ENCODE measurements at regions not wholly inside any gene's neighbourhood (a gene's known extent, or its start where the extent isn't known, plus 50 kb on each side); places are given as distances from the start of the nearest gene placed in this dataset.
A peak's percentile ranks its signal among the peaks of the same experiment; 100 is the strongest.
"Not testable (repeated sequence)": the region's sequence is repeated elsewhere in the genome, so short reads cannot be mapped to it uniquely, and the experiment has no call there.

DNA sequence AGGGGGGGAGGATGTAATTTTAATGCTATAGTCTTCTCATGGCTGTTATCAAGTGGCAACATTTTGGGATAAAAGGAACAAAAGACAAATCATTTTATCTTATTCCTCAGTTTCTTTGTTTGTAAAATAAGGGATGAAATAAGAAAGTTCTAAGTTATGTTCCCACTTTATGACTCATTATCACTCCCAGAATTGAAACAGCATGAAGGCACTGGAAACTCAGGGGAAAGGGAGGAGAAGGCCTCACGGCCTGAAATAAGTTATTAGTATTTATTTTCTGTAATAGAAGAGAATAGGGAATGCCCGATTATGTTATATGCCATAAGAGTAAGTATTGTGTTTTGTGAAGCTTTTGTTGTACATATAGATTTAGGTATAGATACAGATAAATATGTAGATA, 85.0 kb upstream of the NAMPT start:
- H3K4me1 ChIP-seq (ENCODE audit: low read length): no peaks in the 10 kb centered on the region
- H3K79me2 ChIP-seq (ENCODE audit: low read length): no peaks in the 10 kb centered on the region
- H3K27ac ChIP-seq (ENCODE audit: low read length): no peak overlapping the region
- no peak overlapping the region for H3K4me3 ChIP-seq (ENCODE audit: low read length)
- H3K9me2 ChIP-seq (replicated peaks; ENCODE audit: insufficient read depth, low read length): no peaks in the 10 kb centered on the region
- H3K9me3 ChIP-seq (ENCODE audit: low read length): no peaks in the 10 kb centered on the region
- H3K27me3 ChIP-seq (ENCODE audit: low read length): no peaks in the 10 kb centered on the region
- H4K20me1 ChIP-seq (ENCODE audit: insufficient read depth, low read depth, low read length): no peaks in the 10 kb centered on the region
- no peak overlapping the region for H3K9ac ChIP-seq (ENCODE audit: low read length)
- no peaks in the 10 kb centered on the region for H3K36me3 ChIP-seq (ENCODE audit: insufficient read depth, low read length)
- no peak overlapping the region for H2AFZ ChIP-seq (ENCODE audit: low read length)
- H3K4me2 ChIP-seq (ENCODE audit: low read depth, low read length, poor library complexity, severe bottlenecking): no peak overlapping the region
- DNase-seq: peak; percentile 9

GRCh38 chr7:106369352-106369751, 84.6 kb upstream of the NAMPT start:
- Histone ChIP-seq H3K4me3 (ENCODE audit: low read length) (no peak overlapping the region), H3K4me2 (ENCODE audit: low read depth, low read length, poor library complexity, severe bottlenecking) (no peak overlapping the region), H2AFZ (ENCODE audit: low read length) (no peak overlapping the region), H3K9me3 (ENCODE audit: low read length) (no peaks in the 10 kb centered on the region), H3K27me3 (ENCODE audit: low read length) (no peaks in the 10 kb centered on the region), H4K20me1 (ENCODE audit: insufficient read depth, low read depth, low read length) (no peaks in the 10 kb centered on the region), H3K27ac (ENCODE audit: low read length) (no peak overlapping the region), H3K36me3 (ENCODE audit: insufficient read depth, low read length) (no peaks in the 10 kb centered on the region), H3K79me2 (ENCODE audit: low read length) (no peaks in the 10 kb centered on the region), H3K9ac (ENCODE audit: low read length) (no peak overlapping the region), H3K9me2 (replicated peaks; ENCODE audit: insufficient read depth, low read length) (no peaks in the 10 kb centered on the region), H3K4me1 (ENCODE audit: low read length) (no peaks in the 10 kb centered on the region)
- DNase-seq: peak; percentile 17

GRCh38 chr7:106367664-106368063, 82.9 kb upstream of the NAMPT start:
- no peak overlapping the region for H3K27ac ChIP-seq (ENCODE audit: low read length)
- no peak overlapping the region for H3K9ac ChIP-seq (ENCODE audit: low read length)
- no peak overlapping the region for H3K4me2 ChIP-seq (ENCODE audit: low read depth, low read length, poor library complexity, severe bottlenecking)
- H3K79me2 ChIP-seq (ENCODE audit: low read length): no peaks in the 10 kb centered on the region
- no peaks in the 10 kb centered on the region for H3K9me3 ChIP-seq (ENCODE audit: low read length)
- H3K4me3 ChIP-seq (ENCODE audit: low read length): no peak overlapping the region
- H3K36me3 ChIP-seq (ENCODE audit: insufficient read depth, low read length): no peaks in the 10 kb centered on the region
- no peaks in the 10 kb centered on the region for H4K20me1 ChIP-seq (ENCODE audit: insufficient read depth, low read depth, low read length)
- H3K9me2 ChIP-seq (replicated peaks; ENCODE audit: insufficient read depth, low read length): no peaks in the 10 kb centered on the region
- H2AFZ ChIP-seq (ENCODE audit: low read length): no peak overlapping the region
- DNase-seq: peak; percentile 6
- no peaks in the 10 kb centered on the region for H3K4me1 ChIP-seq (ENCODE audit: low read length)
- no peaks in the 10 kb centered on the region for H3K27me3 ChIP-seq (ENCODE audit: low read length)

DNA sequence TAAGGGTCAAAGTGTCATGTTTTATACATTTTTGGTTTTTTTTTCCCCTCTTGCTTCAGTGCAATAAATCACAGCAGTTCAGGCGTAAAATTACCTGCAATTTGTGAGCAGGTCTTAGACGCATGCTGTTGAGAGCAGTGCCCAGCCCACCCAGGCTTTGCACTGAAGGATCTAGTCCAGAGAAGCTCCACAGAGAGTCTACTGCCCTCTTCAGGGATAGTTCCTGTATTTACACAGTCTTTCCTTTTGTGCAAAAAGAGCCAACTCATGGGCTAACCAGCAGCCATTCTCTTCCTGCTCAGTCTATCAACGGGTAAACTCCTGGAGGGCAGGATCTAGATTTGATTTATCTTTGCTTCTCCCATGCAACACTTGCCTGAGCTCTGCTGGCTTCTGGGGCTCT, 82.2 kb upstream of the NAMPT start:
- Histone ChIP-seq H3K36me3 (ENCODE audit: insufficient read depth, low read length) (no peaks in the 10 kb centered on the region), H2AFZ (ENCODE audit: low read length) (no peak overlapping the region), H3K4me2 (ENCODE audit: low read depth, low read length, poor library complexity, severe bottlenecking) (no peak overlapping the region), H3K9me3 (ENCODE audit: low read length) (no peaks in the 10 kb centered on the region), H3K4me3 (ENCODE audit: low read length) (no peak overlapping the region), H4K20me1 (ENCODE audit: insufficient read depth, low read depth, low read length) (no peaks in the 10 kb centered on the region), H3K27ac (ENCODE audit: low read length) (no peak overlapping the region), H3K27me3 (ENCODE audit: low read length) (no peaks in the 10 kb centered on the region), H3K79me2 (ENCODE audit: low read length) (no peaks in the 10 kb centered on the region), H3K9ac (ENCODE audit: low read length) (no peak overlapping the region), H3K4me1 (ENCODE audit: low read length) (no peaks in the 10 kb centered on the region), H3K9me2 (replicated peaks; ENCODE audit: insufficient read depth, low read length) (no peaks in the 10 kb centered on the region)
- DNase-seq: peak; percentile 77

DNA sequence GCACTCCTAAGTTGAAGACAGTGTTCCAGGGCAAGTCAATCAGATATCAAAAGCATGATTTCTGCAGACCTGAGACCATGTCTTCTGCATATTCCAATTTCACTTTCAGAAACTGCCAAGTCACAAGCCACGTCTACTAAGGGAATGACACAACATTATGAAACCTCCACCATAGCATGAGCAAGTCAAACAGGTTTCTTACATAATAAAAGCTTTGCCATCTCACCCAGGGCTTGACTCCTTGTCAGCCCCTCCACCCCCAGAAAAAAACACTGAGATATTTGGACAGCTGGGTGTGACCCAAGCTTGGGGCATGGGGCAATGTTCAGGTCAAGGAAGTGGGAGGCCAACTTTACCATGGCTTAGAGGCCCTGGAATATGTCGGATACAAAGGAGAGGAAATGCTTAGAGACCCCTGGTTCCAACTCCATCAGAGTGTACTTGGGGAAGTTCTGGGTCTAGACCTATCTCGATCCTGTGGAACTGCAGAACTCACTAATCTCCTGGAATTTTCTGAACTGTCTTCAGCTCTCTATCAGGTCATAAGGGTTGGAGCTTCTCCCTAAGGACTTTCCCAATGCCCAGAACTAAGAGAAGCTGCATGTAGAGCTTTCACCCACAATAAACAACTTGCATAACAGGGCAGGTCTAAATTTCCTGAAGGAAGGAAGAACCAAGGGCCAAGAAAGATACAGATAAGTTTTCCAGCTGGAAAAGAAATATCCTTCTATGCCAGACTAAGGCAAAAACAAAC, 80.6 kb upstream of the NAMPT start:
- Histone ChIP-seq H3K4me2 (ENCODE audit: low read depth, low read length, poor library complexity, severe bottlenecking) (no peak overlapping the region), H3K4me3 (ENCODE audit: low read length) (no peak overlapping the region), H4K20me1 (ENCODE audit: insufficient read depth, low read depth, low read length) (no peaks in the 10 kb centered on the region), H3K4me1 (ENCODE audit: low read length) (no peaks in the 10 kb centered on the region), H3K9me2 (replicated peaks; ENCODE audit: insufficient read depth, low read length) (no peaks in the 10 kb centered on the region), H3K9me3 (ENCODE audit: low read length) (no peaks in the 10 kb centered on the region), H2AFZ (ENCODE audit: low read length) (no peak overlapping the region), H3K27ac (ENCODE audit: low read length) (no peak overlapping the region), H3K79me2 (ENCODE audit: low read length) (no peaks in the 10 kb centered on the region), H3K36me3 (ENCODE audit: insufficient read depth, low read length) (no peaks in the 10 kb centered on the region), H3K9ac (ENCODE audit: low read length) (no peak overlapping the region), H3K27me3 (ENCODE audit: low read length) (no peaks in the 10 kb centered on the region)
- DNase-seq: peak; percentile 16

- H3K79me2 ChIP-seq (ENCODE audit: low read length); H3K4me3 ChIP-seq (ENCODE audit: low read length); H3K9me3 ChIP-seq (ENCODE audit: low read length); H3K4me2 ChIP-seq (ENCODE audit: low read depth, low read length, poor library complexity, severe bottlenecking); H2AFZ ChIP-seq (ENCODE audit: low read length); H3K9ac ChIP-seq (ENCODE audit: low read length); H3K36me3 ChIP-seq (ENCODE audit: insufficient read depth, low read length); H3K27ac ChIP-seq (ENCODE audit: low read length); H3K4me1 ChIP-seq (ENCODE audit: low read length); H4K20me1 ChIP-seq (ENCODE audit: insufficient read depth, low read depth, low read length); H3K27me3 ChIP-seq (ENCODE audit: low read length); H3K9me2 ChIP-seq (replicated peaks; ENCODE audit: insufficient read depth, low read length): not testable (repeated sequence)
- peak; percentile 29 for DNase-seq
Measured at GRCh38 chr7:106362507-106362906, 77.7 kb upstream of the NAMPT start.

GRCh38 chr7:106358103-106358663, 73.4 kb upstream of the NAMPT start:
- H3K9me2 ChIP-seq (replicated peaks; ENCODE audit: insufficient read depth, low read length): no peaks in the 10 kb centered on the region
- H3K9ac ChIP-seq (ENCODE audit: low read length): no peak overlapping the region
- no peak overlapping the region for H3K27ac ChIP-seq (ENCODE audit: low read length)
- no peak for DNase-seq
- no peaks in the 10 kb centered on the region for H4K20me1 ChIP-seq (ENCODE audit: insufficient read depth, low read depth, low read length)
- no peaks in the 10 kb centered on the region for H3K36me3 ChIP-seq (ENCODE audit: insufficient read depth, low read length)
- H3K79me2 ChIP-seq (ENCODE audit: low read length): no peaks in the 10 kb centered on the region
- no peak overlapping the region for H3K4me2 ChIP-seq (ENCODE audit: low read depth, low read length, poor library complexity, severe bottlenecking)
- H2AFZ ChIP-seq (ENCODE audit: low read length): no peak overlapping the region
- H3K27me3 ChIP-seq (ENCODE audit: low read length): no peaks in the 10 kb centered on the region
- no peak overlapping the region for H3K4me3 ChIP-seq (ENCODE audit: low read length)
- H3K4me1 ChIP-seq (ENCODE audit: low read length): no peaks in the 10 kb centered on the region
- H3K9me3 ChIP-seq (ENCODE audit: low read length): no peaks in the 10 kb centered on the region

DNA sequence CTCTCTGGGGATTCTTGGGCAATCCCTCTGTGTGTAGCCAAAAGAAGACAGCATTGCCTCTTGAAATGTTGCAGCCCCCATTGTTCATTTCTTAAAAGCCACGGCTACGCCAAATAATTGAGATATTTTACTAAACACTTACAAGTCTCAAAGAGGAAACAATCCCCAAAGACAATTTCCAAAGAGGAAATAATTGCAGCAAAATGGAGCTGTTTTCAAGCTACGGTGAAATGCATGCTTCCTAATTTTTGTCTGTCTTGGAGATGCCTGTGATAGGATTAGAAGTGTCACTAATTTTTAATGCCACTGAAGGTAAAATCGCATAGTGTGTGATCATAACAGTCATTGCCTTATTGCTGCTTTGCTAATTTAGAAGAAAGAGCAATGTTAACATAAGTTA, 72.9 kb upstream of the NAMPT start:
- Histone ChIP-seq H3K4me1 (ENCODE audit: low read length) (no peaks in the 10 kb centered on the region), H3K4me3 (ENCODE audit: low read length) (no peak overlapping the region), H3K4me2 (ENCODE audit: low read depth, low read length, poor library complexity, severe bottlenecking) (no peak overlapping the region), H3K79me2 (ENCODE audit: low read length) (no peaks in the 10 kb centered on the region), H3K27ac (ENCODE audit: low read length) (no peak overlapping the region), H3K36me3 (ENCODE audit: insufficient read depth, low read length) (no peaks in the 10 kb centered on the region), H3K27me3 (ENCODE audit: low read length) (no peaks in the 10 kb centered on the region), H3K9me3 (ENCODE audit: low read length) (no peaks in the 10 kb centered on the region), H4K20me1 (ENCODE audit: insufficient read depth, low read depth, low read length) (no peaks in the 10 kb centered on the region), H3K9ac (ENCODE audit: low read length) (no peak overlapping the region), H2AFZ (ENCODE audit: low read length) (no peak overlapping the region), H3K9me2 (replicated peaks; ENCODE audit: insufficient read depth, low read length) (no peaks in the 10 kb centered on the region)
- DNase-seq: no peak

All from Karpas-422 (cell line).